ENCODE measurements at regions not wholly inside any gene's neighbourhood (a gene's known extent, or its start where the extent isn't known, plus 50 kb on each side); places are given as distances from the start of the nearest gene placed in this dataset.

GRCh38 chr6:156601152-156602065 lies 175.8 kb upstream of the ARID1B start:
- DNase-seq (ENCODE audit: low spot score in 2 of 2): no peak
- Histone ChIP-seq H3K36me3 (no peaks in the 10 kb centered on the region), H3K4me3 (no peak overlapping the region), H3K4me1 (no peaks in the 10 kb centered on the region), H3K27ac (peak overlapping the region in 1 of 2 donors; percentile 82), H3K27me3 (no peaks in the 10 kb centered on the region), H3K9me3 (peaks cover 0 to 6% of the 10 kb centered on the region in 2 donors)
- intact Hi-C loops (cut with DNase I; ENCODE audit: low total_unique reads): no loop called here
- TF ChIP-seq POLR2A (IDR thresholded peaks at IDR 0.05): no peak
- no peak for TF ChIP-seq POLR2AphosphoS5 (IDR thresholded peaks at IDR 0.05)
- no peak for TF ChIP-seq CTCF (IDR thresholded peaks at IDR 0.05)

- intact Hi-C loops (cut with DNase I; ENCODE audit: low total_unique reads): no loop called here
- Histone ChIP-seq H3K4me1 (no peaks in the 10 kb centered on the region), H3K36me3 (no peaks in the 10 kb centered on the region), H3K27me3 (no peaks in the 10 kb centered on the region), H3K4me3 (no peak overlapping the region), H3K27ac (peak overlapping the region; percentile 73 to 82), H3K9me3 (peaks cover 0 to 6% of the 10 kb centered on the region in 2 donors)
- TF ChIP-seq CTCF (IDR thresholded peaks at IDR 0.05): no peak
- TF ChIP-seq POLR2A (IDR thresholded peaks at IDR 0.05): no peak
- no peak for TF ChIP-seq POLR2AphosphoS5 (IDR thresholded peaks at IDR 0.05)
- no peak for DNase-seq (ENCODE audit: low spot score in 2 of 2)
Observed at GRCh38 chr6:156600678-156601077, 176.5 kb upstream of the ARID1B start.

GRCh38 chr6:156599978-156600590 lies 177.1 kb upstream of the ARID1B start:
- Histone ChIP-seq H3K27ac (peak overlapping the region; percentile 73 to 82), H3K27me3 (no peaks in the 10 kb centered on the region), H3K4me1 (no peaks in the 10 kb centered on the region), H3K36me3 (no peaks in the 10 kb centered on the region), H3K9me3 (peaks cover 0 to 4% of the 10 kb centered on the region in 2 donors), H3K4me3 (no peak overlapping the region)
- intact Hi-C loops (cut with DNase I; ENCODE audit: low total_unique reads): no loop called here
- DNase-seq (ENCODE audit: low spot score in 2 of 2): peak in 1 of 2 donors; percentile 30
- TF ChIP-seq POLR2AphosphoS5 (IDR thresholded peaks at IDR 0.05) (peak in 2 of 3 donors; percentile 52 to 63), POLR2A (IDR thresholded peaks at IDR 0.05) (no peak), CTCF (IDR thresholded peaks at IDR 0.05) (no peak)

- Histone ChIP-seq H3K4me1 (no peaks in the 10 kb centered on the region), H3K4me3 (no peak overlapping the region), H3K27ac (peak overlapping the region; percentile 73 to 82), H3K27me3 (no peaks in the 10 kb centered on the region), H3K36me3 (no peaks in the 10 kb centered on the region), H3K9me3 (no peaks in the 10 kb centered on the region)
- TF ChIP-seq POLR2AphosphoS5 (IDR thresholded peaks at IDR 0.05): no peak
- no peak for TF ChIP-seq CTCF (IDR thresholded peaks at IDR 0.05)
- no peak for TF ChIP-seq POLR2A (IDR thresholded peaks at IDR 0.05)
- intact Hi-C loops (cut with DNase I; ENCODE audit: low total_unique reads): no loop called here
- no peak for DNase-seq (ENCODE audit: low spot score in 2 of 2)
Observed at GRCh38 chr6:156599366-156599765, 177.8 kb upstream of the ARID1B start.

GRCh38 chr6:156598855-156599180 lies 178.4 kb upstream of the ARID1B start:
- intact Hi-C loops (cut with DNase I; ENCODE audit: low total_unique reads): no loop called here
- peak overlapping the region in 1 of 2 donors; percentile 73 for H3K27ac ChIP-seq
- no peaks in the 10 kb centered on the region for H3K9me3 ChIP-seq
- no peak for TF ChIP-seq POLR2A (IDR thresholded peaks at IDR 0.05)
- no peak for TF ChIP-seq POLR2AphosphoS5 (IDR thresholded peaks at IDR 0.05)
- no peaks in the 10 kb centered on the region for H3K4me1 ChIP-seq
- H3K36me3 ChIP-seq: no peaks in the 10 kb centered on the region
- no peaks in the 10 kb centered on the region for H3K27me3 ChIP-seq
- DNase-seq (ENCODE audit: low spot score in 2 of 2): no peak
- H3K4me3 ChIP-seq: no peak overlapping the region

All from breast epithelium (tissue), 4 donors.